ENCODE measurements at regions not wholly inside any gene's neighbourhood (a gene's known extent, or its start where the extent isn't known, plus 50 kb on each side); places are given as distances from the start of the nearest gene placed in this dataset.

DNA sequence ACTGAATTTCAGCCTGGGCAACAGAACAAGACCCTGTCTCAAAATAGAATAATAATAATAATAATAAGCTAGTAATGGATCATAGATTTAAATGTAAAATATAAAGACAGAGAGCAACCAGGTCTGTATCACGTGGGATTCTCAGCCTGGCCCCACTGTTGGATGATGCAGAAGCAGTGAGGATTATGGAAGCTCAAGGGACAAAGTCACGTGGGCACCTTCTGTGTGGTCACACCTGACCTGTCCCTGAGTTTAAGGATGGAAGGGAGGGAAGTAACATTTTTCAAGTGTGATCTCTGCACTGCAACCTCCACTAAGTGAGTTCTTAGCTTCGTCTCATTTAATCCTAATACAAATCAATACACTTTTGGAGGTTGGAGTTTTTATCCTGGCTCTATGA lies 212.5 kb upstream of the IER5L start:
- TF ChIP-seq, protein P1, sequence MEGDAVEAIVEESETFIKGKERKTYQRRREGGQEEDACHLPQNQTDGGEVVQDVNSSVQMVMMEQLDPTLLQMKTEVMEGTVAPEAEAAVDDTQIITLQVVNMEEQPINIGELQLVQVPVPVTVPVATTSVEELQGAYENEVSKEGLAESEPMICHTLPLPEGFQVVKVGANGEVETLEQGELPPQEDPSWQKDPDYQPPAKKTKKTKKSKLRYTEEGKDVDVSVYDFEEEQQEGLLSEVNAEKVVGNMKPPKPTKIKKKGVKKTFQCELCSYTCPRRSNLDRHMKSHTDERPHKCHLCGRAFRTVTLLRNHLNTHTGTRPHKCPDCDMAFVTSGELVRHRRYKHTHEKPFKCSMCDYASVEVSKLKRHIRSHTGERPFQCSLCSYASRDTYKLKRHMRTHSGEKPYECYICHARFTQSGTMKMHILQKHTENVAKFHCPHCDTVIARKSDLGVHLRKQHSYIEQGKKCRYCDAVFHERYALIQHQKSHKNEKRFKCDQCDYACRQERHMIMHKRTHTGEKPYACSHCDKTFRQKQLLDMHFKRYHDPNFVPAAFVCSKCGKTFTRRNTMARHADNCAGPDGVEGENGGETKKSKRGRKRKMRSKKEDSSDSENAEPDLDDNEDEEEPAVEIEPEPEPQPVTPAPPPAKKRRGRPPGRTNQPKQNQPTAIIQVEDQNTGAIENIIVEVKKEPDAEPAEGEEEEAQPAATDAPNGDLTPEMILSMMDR (IDR thresholded peaks at IDR 0.05; ENCODE audit: low read depth, low read length) = no peak
- no peak for DNase-seq (ENCODE audit: extremely low read depth, low read depth)

- TF ChIP-seq, protein P1 (IDR thresholded peaks at IDR 0.05; ENCODE audit: low read depth, low read length) = no peak
- DNase-seq (ENCODE audit: extremely low read depth, low read depth) = no peak
These were observed 209.8 kb upstream of the IER5L start for GRCh38 chr9:129387822-129388221.

- DNase-seq (ENCODE audit: extremely low read depth, low read depth) = no peak
- TF ChIP-seq, protein P1 (IDR thresholded peaks at IDR 0.05; ENCODE audit: low read depth, low read length) = no peak
These were observed 208.7 kb upstream of the IER5L start for GRCh38 chr9:129386812-129387177.

- TF ChIP-seq, protein P1 (IDR thresholded peaks at IDR 0.05; ENCODE audit: low read depth, low read length) = no peak
- no peak for DNase-seq (ENCODE audit: extremely low read depth, low read depth)
These were observed 207.3 kb upstream of the IER5L start for GRCh38 chr9:129385211-129385934.

DNA sequence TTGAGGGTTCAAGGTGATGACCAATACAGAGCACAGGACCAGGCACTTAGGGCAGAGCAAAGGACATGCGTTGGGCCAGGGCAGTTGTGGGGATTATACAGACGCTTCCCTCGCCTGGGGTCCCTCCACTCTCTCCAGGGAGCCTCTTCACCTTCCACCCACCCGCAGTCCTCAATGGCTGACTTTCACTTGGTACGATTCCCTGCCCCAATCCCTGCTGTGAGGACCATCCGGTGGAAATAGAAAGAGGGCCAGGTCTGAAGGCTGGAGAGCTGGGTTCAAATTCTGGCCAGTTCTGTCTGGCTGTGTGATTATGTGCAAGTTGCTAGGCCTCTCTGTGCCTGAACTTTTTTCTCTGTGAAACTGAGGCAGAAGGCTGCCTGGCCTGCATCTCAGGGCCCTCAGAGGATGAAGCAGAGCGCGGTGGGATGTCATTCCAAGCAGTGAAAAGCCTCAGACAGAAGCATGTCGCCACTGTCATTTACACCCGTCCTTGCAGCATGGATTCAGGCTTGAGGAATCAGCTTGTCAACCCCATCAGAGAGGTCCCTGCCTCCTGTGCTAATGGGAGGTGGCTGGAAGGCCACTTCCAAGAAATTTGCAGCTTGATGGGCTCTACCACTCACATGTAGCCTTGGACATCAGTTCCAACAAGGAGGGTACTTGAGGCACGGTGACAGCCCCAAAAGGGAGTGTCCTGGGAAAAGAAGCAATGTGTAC lies 206.6 kb upstream of the IER5L start:
- no peak for DNase-seq (ENCODE audit: extremely low read depth, low read depth)
- TF ChIP-seq, protein P1 (IDR thresholded peaks at IDR 0.05; ENCODE audit: low read depth, low read length) = no peak

DNA sequence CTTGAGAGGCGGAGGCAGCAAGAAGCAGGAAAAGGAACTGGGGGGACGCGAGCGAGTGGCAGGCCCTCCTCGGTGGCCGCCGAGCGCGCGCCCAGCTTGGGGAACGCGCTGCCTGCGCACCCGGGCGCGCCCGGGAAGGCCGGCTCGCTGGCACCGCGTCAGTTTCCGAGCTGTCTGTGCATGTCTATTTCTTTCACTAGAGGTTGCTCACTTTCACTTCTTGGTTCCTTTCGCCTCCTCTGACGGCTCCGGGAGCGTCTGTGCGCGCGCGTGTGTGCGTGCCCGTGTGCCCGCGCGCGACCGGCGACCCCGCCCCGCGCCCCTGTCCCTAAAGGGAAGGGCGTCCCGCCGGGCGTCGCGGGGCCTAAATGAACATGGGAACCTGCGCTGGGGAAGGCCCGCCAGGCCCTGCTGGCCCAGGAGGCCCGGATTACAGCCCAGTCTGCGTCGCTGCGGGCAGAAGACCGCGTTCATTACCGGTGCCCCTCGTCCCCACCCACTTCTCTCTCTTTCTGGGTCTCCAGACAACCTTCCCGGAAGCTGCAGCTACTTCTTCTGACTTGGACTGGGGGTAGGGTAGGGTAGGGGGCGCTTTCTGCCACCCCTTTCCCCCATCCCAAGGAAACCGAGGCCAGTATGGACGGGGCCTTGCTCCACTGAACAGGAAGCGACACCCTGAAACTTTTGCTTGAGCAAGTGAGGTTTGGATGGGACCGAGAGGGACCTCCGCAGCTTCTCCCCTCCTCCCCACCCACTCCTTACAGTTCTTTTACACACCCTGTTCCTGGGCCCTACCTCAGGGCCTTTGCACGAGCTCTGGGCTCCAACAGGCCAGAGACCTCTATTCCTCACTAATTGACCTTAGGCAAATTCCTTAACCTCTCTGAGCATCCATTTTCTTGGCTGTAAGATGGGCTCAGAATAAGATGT lies 205.8 kb upstream of the IER5L start:
- TF ChIP-seq, protein P1 (IDR thresholded peaks at IDR 0.05; ENCODE audit: low read depth, low read length) = no peak; the same call in 1 of the 2 replicates
- peak; percentile 44 for DNase-seq (ENCODE audit: extremely low read depth, low read depth)

Measured in AG09319 (cell line).